ENCODE measurements at regions not wholly inside any gene's neighbourhood (a gene's known extent, or its start where the extent isn't known, plus 50 kb on each side); places are given as distances from the start of the nearest gene placed in this dataset.

DNA sequence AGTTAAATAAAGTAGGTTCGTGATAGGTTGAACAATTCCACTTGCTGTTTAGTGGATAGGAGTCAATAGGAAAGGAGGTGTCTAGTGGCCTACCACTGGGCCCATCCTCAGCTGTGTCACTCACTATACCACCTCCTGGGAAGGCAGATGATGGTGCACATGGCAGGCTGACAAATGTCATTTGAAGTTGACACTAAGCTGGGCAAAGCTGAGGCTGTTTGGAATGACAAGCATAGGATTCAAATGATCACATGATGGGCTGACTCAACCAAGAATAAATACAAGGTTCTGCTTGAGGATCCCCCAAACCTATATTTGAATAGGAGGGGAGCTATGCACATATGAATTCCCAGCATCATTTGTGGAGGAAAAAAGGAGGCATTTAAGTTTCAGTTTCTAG, 489.8 kb downstream of the RPS24 start:
- ATAC-seq (replicated peaks) (no peak), DNase-seq (no peak)
- no peak overlapping the region for H3K4me3 Mint-ChIP-seq
- H3K27me3 Mint-ChIP-seq, result peaks cover 7 to 13% of the 10 kb centered on the region in 2 donors
- H3K4me1 Mint-ChIP-seq, result no peaks in the 10 kb centered on the region
- H3K27ac Mint-ChIP-seq, result no peak overlapping the region
- H3K36me3 Mint-ChIP-seq, result no peaks in the 10 kb centered on the region
- no peaks in the 10 kb centered on the region for H3K9me3 Mint-ChIP-seq

DNA sequence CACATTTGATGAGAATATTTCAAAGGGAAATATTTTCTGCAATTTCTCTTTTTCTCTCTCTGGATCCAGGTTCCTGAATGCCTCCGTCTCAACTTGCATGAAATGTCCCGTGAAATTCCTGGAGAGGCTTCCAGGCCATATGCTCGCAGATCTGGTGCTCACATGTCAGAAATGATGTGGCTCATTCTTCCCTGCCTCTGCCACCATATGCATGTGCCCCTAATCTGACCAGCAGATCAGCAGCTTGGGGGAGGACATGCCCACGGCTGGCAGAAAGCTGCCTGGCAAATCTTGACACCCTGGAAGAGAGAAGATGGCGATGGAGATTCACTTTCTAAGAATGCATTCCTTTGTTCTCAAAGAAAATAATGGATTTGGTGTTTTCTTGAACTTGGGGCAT, 490.7 kb downstream of the RPS24 start:
- DNase-seq (no peak), ATAC-seq (replicated peaks) (no peak)
- Mint-ChIP-seq H3K27me3 (peaks cover 7 to 10% of the 10 kb centered on the region in 2 donors), H3K9me3 (no peaks in the 10 kb centered on the region), H3K4me1 (no peaks in the 10 kb centered on the region), H3K36me3 (no peaks in the 10 kb centered on the region), H3K4me3 (no peak overlapping the region), H3K27ac (no peak overlapping the region)

DNA sequence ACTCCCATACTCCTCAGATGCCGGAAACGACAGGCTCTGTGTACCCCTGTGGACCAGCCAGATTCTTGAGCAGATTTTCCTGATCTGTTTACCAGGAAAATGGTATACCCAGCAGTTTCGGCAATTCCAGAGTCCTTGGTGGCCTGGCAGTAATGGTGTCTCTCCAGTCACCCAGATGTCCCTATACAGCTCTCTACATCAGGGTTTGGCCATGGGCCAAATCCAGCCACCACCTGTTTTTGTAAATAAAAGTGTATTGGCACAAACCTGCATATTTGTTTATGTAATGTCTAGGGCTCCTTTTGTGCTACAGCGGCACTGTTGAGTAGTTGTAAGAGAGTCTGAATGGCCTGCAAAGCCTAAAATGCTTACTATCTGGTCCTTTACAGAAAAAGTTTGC, 491.3 kb downstream of the RPS24 start:
- H3K4me3 Mint-ChIP-seq, result no peak overlapping the region
- no peaks in the 10 kb centered on the region for H3K9me3 Mint-ChIP-seq
- DNase-seq (no peak), ATAC-seq (replicated peaks) (no peak)
- H3K36me3 Mint-ChIP-seq, result no peaks in the 10 kb centered on the region
- no peaks in the 10 kb centered on the region for H3K4me1 Mint-ChIP-seq
- H3K27me3 Mint-ChIP-seq, result peaks cover 7 to 10% of the 10 kb centered on the region in 2 donors
- no peak overlapping the region for H3K27ac Mint-ChIP-seq

DNA sequence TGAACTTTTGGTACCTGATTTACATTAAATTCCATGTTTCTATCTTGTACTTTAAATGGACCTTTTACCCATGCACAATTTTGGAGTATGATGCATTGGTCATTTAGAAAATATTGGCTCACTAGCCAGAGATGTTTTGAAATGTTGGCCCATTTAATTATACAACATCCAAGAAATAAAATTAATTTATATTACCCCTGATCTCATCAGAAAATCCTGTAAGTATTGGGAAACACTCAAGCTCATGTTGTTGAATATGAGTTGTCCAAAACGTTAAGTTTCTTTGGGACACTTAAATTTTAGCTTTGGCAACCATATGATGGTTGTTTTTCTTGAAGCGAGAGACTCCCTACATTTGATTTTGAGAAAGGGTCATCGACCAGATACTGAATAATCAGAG, 492.7 kb downstream of the RPS24 start:
- Mint-ChIP-seq H3K4me3 (no peak overlapping the region), H3K27ac (no peak overlapping the region), H3K36me3 (no peaks in the 10 kb centered on the region), H3K4me1 (no peaks in the 10 kb centered on the region), H3K9me3 (no peaks in the 10 kb centered on the region), H3K27me3 (peaks cover 7 to 10% of the 10 kb centered on the region in 2 donors)
- ATAC-seq (replicated peaks) (no peak), DNase-seq (no peak)

DNA sequence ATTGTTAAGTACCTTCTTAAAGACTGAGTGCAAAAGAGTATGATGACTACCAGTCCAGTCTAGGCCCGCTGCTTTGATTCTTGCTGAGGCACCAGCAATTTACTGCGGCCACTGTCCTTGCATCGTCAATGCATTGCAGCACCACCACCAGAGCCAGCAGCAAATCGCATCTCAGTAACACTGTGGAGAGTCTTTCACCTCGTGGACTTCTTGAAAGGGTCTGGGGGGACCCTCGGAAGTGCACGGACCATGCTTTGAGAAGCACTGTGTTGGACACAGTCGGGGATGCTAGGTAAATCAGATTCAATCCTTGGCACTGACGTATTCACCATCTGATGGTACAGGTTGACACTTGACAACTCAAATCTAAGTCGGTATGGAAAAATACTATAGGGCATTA, 493.6 kb downstream of the RPS24 start:
- peaks cover 0 to 5% of the 10 kb centered on the region in 2 donors for H3K4me1 Mint-ChIP-seq
- H3K9me3 Mint-ChIP-seq, result no peaks in the 10 kb centered on the region
- no peak for DNase-seq
- ATAC-seq (replicated peaks), result no peak
- no peak overlapping the region for H3K27ac Mint-ChIP-seq
- H3K4me3 Mint-ChIP-seq, result no peak overlapping the region
- no peaks in the 10 kb centered on the region for H3K36me3 Mint-ChIP-seq
- H3K27me3 Mint-ChIP-seq, result peaks cover 10 to 14% of the 10 kb centered on the region in 2 donors

DNA sequence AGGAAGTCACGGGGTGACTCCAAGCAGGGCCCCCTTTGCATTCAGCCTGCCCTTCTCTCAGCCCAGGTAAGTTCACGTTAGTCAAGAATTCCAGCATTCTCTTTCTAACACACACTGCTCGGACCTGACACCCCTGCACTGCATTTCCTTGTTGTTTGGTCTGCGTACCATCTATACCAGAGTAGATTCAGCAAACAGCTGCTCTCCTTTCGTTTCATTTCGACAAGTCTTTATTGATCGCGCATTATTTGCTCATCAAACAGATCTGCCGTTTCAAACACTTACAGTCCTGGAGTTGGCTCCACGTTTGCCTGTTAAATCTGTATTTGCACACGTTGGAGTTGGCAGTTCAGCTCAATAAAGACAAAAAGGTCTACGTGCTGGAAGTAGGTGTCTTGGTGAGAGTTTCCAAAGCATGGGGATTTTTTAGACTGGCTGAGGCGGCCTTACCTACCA, 495.1 kb downstream of the RPS24 start:
- Mint-ChIP-seq H3K27ac (no peak overlapping the region), H3K36me3 (no peaks in the 10 kb centered on the region)
- no peak for ATAC-seq (replicated peaks)

DNA sequence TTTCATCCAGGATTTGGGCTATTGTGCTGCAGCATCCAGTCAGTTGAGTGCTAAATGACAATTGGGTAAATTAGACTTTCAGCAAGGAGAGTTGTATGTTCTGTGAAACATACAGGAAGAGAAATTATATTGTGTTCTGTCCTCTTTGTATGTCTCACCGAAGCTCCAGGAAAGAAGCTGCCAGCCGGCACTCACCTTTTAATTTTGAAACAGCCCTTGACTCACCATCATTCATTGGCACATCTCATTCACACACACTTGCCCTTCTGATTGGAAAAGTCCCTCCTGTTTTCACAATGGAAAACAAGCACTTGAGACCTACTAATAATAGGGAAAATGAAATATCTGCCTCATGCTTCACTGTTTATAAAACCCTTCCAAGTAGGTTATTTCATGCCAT, 495.6 kb downstream of the RPS24 start:
- Mint-ChIP-seq H3K27ac (no peak overlapping the region), H3K4me1 (peaks cover 3 to 12% of the 10 kb centered on the region in 2 donors), H3K9me3 (no peaks in the 10 kb centered on the region), H3K4me3 (no peak overlapping the region), H3K36me3 (no peaks in the 10 kb centered on the region), H3K27me3 (peaks cover 9 to 15% of the 10 kb centered on the region in 2 donors)
- ATAC-seq (replicated peaks) (no peak), DNase-seq (no peak)

More for the DNA sequence above, 495.1 kb downstream of the RPS24 start:
- Mint-ChIP-seq H3K4me1 (peaks cover 3 to 12% of the 10 kb centered on the region in 2 donors), H3K27me3 (peaks cover 10 to 15% of the 10 kb centered on the region in 2 donors), H3K9me3 (no peaks in the 10 kb centered on the region), H3K4me3 (no peak overlapping the region)
- DNase-seq, result no peak

DNA sequence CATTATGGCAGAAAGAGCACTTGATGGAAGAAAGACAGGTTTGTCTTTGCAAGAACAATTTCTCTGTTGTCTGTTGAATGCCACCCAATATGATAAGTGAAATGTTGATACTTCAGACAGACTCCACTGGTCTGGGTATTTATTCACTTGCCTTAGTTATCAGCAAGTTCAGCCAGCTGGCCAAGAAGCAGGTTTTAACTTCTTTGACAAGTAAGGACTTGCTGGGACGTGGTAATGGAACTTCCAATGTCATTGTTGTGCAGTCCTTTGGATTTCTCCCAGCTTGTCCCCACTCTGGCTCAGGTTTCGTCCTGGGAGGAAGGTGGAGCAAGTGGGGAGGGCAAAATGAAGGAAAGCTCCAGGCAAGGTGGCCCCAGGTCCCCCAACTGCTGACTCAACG, 497.4 kb downstream of the RPS24 start:
- no peak overlapping the region for H3K27ac Mint-ChIP-seq
- no peaks in the 10 kb centered on the region for H3K36me3 Mint-ChIP-seq
- ATAC-seq (replicated peaks) (no peak), DNase-seq (no peak)
- H3K27me3 Mint-ChIP-seq, result peaks cover 0 to 8% of the 10 kb centered on the region in 2 donors
- no peaks in the 10 kb centered on the region for H3K9me3 Mint-ChIP-seq
- H3K4me3 Mint-ChIP-seq, result no peak overlapping the region
- H3K4me1 Mint-ChIP-seq, result peaks cover 3 to 12% of the 10 kb centered on the region in 2 donors

DNA sequence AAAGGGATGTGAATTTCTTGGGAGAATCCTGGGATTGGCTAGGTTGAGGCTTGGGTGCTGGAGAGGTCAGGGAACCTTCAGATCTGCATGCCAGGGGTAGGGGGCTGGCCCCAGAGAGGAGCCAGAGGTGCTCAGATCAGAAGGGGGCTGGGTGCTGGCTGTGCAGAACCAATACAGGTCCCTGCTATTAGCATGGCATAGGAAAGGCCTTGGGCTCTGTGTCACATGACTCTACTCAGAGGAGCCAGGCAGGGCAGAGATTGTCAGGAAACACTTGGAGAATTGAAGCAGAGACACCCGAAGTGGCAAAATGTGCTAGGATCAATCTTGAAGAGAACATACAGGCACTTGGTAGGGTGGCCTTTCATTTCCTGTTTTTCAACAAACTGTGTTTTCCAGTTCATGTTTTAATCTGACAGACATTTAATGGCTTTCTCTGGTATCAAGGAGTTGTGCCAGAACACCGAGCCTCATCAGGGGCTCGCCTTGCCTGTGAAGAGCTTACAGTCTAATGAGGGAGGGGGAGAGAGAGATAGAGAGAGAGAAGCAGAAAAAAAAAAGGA, 498.9 kb downstream of the RPS24 start:
- Mint-ChIP-seq H3K36me3 (no peaks in the 10 kb centered on the region), H3K9me3 (no peaks in the 10 kb centered on the region), H3K4me3 (no peak overlapping the region), H3K27me3 (peaks cover 0 to 8% of the 10 kb centered on the region in 2 donors), H3K4me1 (peaks cover 3 to 12% of the 10 kb centered on the region in 2 donors), H3K27ac (no peak overlapping the region)
- no peak for DNase-seq
- peak; percentile 18 to 39 for ATAC-seq (replicated peaks)

DNA sequence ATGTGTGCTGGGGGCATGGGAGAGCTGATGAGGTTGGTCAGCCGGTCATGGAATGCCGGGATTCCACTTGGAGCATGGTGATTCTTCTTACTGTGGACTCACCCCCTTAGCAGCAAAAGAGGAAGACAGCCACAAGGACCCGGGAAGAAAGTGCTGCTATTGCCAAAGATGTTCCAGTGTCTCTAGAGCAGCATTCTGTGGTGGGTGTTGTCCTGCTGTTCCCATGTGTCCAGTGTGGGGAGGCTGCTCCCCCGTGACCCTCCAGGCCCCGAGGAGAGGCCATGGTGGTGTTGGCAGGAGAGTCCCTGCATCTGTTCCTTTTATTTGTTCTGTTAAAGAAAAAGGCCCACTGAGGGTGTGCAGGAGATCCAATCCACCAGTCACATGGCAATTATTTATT, 499.4 kb downstream of the RPS24 start:
- H3K27ac Mint-ChIP-seq, result no peak overlapping the region
- ATAC-seq (replicated peaks) (no peak), DNase-seq (no peak)
- no peak overlapping the region for H3K4me3 Mint-ChIP-seq
- no peaks in the 10 kb centered on the region for H3K9me3 Mint-ChIP-seq
- peaks cover 3 to 12% of the 10 kb centered on the region in 2 donors for H3K4me1 Mint-ChIP-seq
- H3K27me3 Mint-ChIP-seq, result peaks cover 0 to 8% of the 10 kb centered on the region in 2 donors
- H3K36me3 Mint-ChIP-seq, result no peaks in the 10 kb centered on the region

DNA sequence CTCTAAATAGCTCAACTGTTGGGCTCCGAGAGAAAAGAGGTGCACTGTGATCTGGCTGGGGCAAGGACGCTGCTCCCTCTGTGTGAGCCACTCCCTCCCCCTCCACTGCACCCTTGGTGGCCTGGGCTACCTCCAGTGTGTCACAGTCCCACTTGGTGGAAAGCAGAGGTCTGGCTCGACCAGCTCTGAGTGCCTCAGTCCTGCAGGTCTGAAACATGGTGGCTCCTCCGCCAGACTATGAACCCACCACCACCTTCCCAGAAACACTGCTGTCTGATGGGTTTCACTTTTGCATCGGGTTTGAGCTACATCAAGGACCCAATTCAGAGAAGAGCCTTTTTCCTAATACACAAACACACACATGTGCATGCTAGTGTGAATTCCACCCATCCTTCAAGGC, 500.1 kb downstream of the RPS24 start:
- no peak for ATAC-seq (replicated peaks)
- Mint-ChIP-seq H3K36me3 (no peaks in the 10 kb centered on the region), H3K27ac (no peak overlapping the region)

DNA sequence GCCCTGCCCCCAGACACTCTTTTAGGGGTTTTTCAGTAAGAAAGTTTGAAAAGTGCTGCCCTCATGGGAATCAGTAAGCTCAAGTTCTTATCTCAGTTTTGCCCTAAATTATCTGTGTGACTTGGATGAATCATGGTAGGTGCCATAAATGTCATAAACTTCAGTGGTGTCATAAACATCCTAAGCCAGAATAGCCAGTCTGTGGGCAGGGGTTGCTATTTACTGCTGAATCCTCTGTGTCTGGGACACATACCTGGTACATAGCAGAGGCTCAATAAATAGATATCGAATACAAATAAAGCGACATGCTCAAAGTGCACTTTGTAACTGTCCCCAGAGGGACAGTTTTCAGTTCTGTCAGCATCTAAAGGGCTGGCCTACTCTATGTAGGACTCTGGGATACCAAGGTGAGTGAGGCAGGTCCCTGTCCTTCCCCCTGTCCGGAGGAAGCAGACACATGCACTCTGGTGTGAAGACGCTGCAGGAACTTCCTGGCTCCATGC, 502.1 kb downstream of the RPS24 start:
- no peaks in the 10 kb centered on the region for H3K36me3 Mint-ChIP-seq
- H3K4me3 Mint-ChIP-seq, result no peak overlapping the region
- no peak overlapping the region for H3K27ac Mint-ChIP-seq
- no peak for ATAC-seq (replicated peaks)
- no peak for DNase-seq
- H3K9me3 Mint-ChIP-seq, result no peaks in the 10 kb centered on the region
- H3K4me1 Mint-ChIP-seq, result peaks cover 3 to 12% of the 10 kb centered on the region in 2 donors
- peaks cover 11 to 28% of the 10 kb centered on the region in 2 donors for H3K27me3 Mint-ChIP-seq

More for the DNA sequence above, 500.1 kb downstream of the RPS24 start:
- peaks cover 3 to 12% of the 10 kb centered on the region in 2 donors for H3K4me1 Mint-ChIP-seq
- DNase-seq, result no peak
- peaks cover 0 to 12% of the 10 kb centered on the region in 2 donors for H3K27me3 Mint-ChIP-seq
- no peak overlapping the region for H3K4me3 Mint-ChIP-seq
- H3K9me3 Mint-ChIP-seq, result no peaks in the 10 kb centered on the region

DNA sequence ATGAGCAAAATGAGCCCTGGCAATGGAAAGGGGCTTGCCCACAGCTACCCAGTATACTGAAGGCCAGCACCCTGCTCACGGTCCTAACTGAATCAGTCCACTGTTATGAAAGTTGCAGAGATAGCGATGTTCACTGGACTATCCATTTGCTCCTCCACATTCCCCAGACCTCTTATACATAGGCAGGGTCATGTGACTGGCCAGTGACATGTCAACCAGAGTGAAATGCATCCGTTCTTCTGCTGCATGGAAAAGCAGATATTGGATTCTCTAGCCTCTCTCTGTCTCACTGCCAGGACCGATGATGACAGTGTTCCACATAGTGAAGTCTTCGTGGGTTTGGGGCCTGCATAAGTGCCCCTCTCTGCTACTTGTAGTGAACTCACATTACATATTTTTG, 503.4 kb downstream of the RPS24 start:
- H3K9me3 Mint-ChIP-seq, result peaks cover 0 to 2% of the 10 kb centered on the region in 2 donors
- no peak overlapping the region for H3K4me3 Mint-ChIP-seq
- H3K27me3 Mint-ChIP-seq, result peaks cover 11 to 24% of the 10 kb centered on the region in 2 donors
- H3K36me3 Mint-ChIP-seq, result no peaks in the 10 kb centered on the region
- no peak overlapping the region for H3K27ac Mint-ChIP-seq
- no peak for DNase-seq
- ATAC-seq (replicated peaks), result no peak
- peaks cover 3 to 10% of the 10 kb centered on the region in 2 donors for H3K4me1 Mint-ChIP-seq

DNA sequence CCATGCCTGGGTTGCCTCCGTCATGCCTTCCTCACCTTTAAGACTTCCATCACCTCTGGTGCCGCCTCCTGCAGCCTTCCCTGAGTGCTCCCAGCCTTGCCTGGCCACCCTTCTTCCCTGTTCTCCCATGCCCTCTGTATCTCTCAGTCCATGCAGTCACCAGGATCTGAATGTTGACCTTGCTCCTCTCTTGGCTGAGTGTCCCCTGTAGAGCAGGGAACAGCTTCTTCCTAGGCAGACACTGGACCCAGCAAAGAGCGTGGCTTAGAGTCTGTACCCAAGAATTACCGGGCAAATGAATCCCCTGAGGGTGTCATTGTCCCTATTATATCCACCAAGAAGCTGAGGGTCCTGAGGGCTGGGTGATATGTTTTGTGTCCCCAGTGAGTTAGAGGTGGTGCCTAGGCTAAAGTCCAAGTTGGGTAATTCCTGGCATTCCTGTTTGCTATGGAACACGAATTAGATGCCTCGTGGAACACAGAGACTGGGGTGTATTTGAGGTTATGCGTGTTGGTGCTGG, 505.6 kb downstream of the RPS24 start:
- H3K9me3 Mint-ChIP-seq, result peaks cover 0 to 2% of the 10 kb centered on the region in 2 donors
- peaks cover 11 to 20% of the 10 kb centered on the region in 2 donors for H3K27me3 Mint-ChIP-seq
- DNase-seq, result no peak
- H3K36me3 Mint-ChIP-seq, result no peaks in the 10 kb centered on the region
- H3K27ac Mint-ChIP-seq, result no peak overlapping the region
- H3K4me1 Mint-ChIP-seq, result no peaks in the 10 kb centered on the region
- ATAC-seq (replicated peaks), result no peak
- H3K4me3 Mint-ChIP-seq, result no peak overlapping the region

DNA sequence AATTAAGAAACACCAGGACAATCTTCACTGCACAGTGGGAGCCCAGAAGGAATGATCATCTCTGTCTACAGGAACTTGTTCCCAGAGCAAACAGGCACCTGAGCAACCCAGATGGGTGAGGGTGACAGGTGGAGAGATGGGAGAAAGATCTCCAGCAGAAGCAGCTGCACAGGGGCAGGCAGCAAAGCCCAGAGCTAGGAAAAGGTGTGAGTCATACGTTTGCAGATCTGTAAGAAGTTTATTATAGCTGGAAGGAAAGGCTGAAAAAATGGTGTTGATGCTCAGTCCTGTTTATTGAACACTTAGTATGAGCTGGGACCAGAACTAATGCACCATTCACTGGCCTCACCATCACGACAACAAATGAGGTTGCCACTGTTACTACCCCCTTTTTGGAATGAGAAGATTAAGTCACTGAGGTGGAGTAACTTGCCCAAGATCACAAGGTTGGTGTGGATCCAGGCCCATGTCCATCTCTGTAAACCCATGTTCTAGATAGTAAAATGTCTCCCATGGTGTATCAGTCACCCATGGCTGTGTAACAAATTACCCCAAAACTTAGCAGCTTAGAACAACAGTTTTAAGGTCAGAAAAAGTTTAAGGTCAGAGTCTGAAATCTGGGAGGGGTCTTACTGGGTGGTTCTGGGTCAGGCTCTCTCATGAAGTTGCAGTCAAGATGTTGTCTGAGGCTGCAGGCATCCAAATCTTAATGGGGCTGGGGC, 506.9 kb downstream of the RPS24 start:
- ATAC-seq (replicated peaks) (no peak), DNase-seq (no peak)
- Mint-ChIP-seq H3K27ac (no peak overlapping the region), H3K36me3 (no peaks in the 10 kb centered on the region), H3K4me1 (no peaks in the 10 kb centered on the region), H3K9me3 (peaks cover 0 to 2% of the 10 kb centered on the region in 2 donors), H3K4me3 (no peak overlapping the region), H3K27me3 (peaks cover 11 to 20% of the 10 kb centered on the region in 2 donors)
